Endothelial cell of umbilical vein (primary cell): ENCODE measurements at regions not wholly inside any gene's neighbourhood (a gene's known extent, or its start where the extent isn't known, plus 50 kb on each side); places are given as distances from the start of the nearest gene placed in this dataset.

Experiments used
- BruUV-seq: library from RNA; stranded (reverse); fragments of 400-500 nt; replicated peaks from 2 replicates; lab custom pipeline; 2021; lab: Mats Ljungman, UMichigan
- CTCF ChIA-PET: fragments of 300-600, 350-600 bp; sonication (Branson Sonifier 250); formaldehyde crosslinking; loops from one replicate; lab custom pipeline; 2021; ENCODE audit warnings: antibody characterized with exemption, inconsistent platforms; lab: Charles Lee
- POLR2A ChIA-PET: fragments of 300-600, 350-600 bp; sonication (Branson Sonifier 250); formaldehyde crosslinking; loops from one replicate; lab custom pipeline; 2021; ENCODE audit warnings: antibody characterized with exemption, inconsistent platforms; lab: Charles Lee
- DNase-seq: peaks from one replicate; pipeline ENCODE4 v3.0.0-alpha.2; 2011; ENCODE audit warnings: low read depth, low spot score
- FAIRE-seq: peaks from 2 replicates; lab custom pipeline; 2011; peaks lifted over from hg19 to GRCh38; lab: Jason Lieb, UNC
- H2AFZ ChIP-seq: 2 replicates; pipeline ENCODE4 v1.6.0; 2012; ENCODE audit warnings: low read depth, low read length, control low read depth, inconsistent platforms
- H3K27ac ChIP-seq: 2 replicates; pipeline ENCODE4 v1.5.1; 2011; ENCODE audit warnings: low read depth, mild to moderate bottlenecking, control low read depth, low read length, moderate library complexity; ENCODE audit not compliant: insufficient read depth
- H3K27me3 ChIP-seq, 2 experiments: 2 replicates each; pipeline versions ENCODE4 v1.6.0 to v1.6.1; 2011; ENCODE audit warnings: low read length in 2 of 2, mixed read lengths in 1 of 2; ENCODE audit not compliant: control insufficient read depth in 2 of 2, insufficient read depth in 2 of 2
- H3K36me3 ChIP-seq, 2 experiments: 2 replicates in 1 of 2; 3 replicates in 1 of 2; pipeline ENCODE4 v1.5.1; 2011; ENCODE audit warnings: low read length in 2 of 2, mild to moderate bottlenecking in 1 of 2, moderate library complexity in 1 of 2; ENCODE audit not compliant: control insufficient read depth in 2 of 2, insufficient read depth in 2 of 2; ENCODE audit errors: extremely low read depth in 1 of 2
- H3K4me1 ChIP-seq: 3 replicates; pipeline ENCODE4 v1.5.1; 2011; ENCODE audit warnings: mild to moderate bottlenecking, low read length; ENCODE audit not compliant: control insufficient read depth, insufficient read depth; ENCODE audit errors: extremely low read depth
- H3K4me2 ChIP-seq: 2 replicates; pipeline ENCODE4 v1.6.1; 2011; ENCODE audit warnings: low read length, control low read depth, mixed read lengths; ENCODE audit not compliant: insufficient read depth
- H3K4me3 ChIP-seq, 3 experiments: fragments of 200-600 bp in 1 of 3; sonication (generic), shearing (Covaris generic) in 1 of 3; replicated peaks in 1 of 3; 2 replicates each; pipeline ENCODE4 v1.5.1; 2011 to 2016; ENCODE audit warnings: control low read depth in 3 of 3, low read length in 3 of 3, mild to moderate bottlenecking in 2 of 3, inconsistent platforms in 1 of 3, low read depth in 1 of 3, moderate library complexity in 1 of 3; ENCODE audit not compliant: insufficient read depth in 1 of 3
- H3K79me2 ChIP-seq: 2 replicates; pipeline ENCODE4 v1.6.0; 2012; ENCODE audit warnings: low read length, inconsistent platforms; ENCODE audit not compliant: control insufficient read depth, insufficient read depth
- H3K9ac ChIP-seq: replicated peaks from 2 replicates; pipeline ENCODE3; 2011; ENCODE audit warnings: low read length, control low read depth; ENCODE audit not compliant: insufficient read depth; ENCODE audit errors: extremely low read depth
- H3K9me1 ChIP-seq: replicated peaks from 3 replicates; pipeline ENCODE4 v1.6.0; 2011; ENCODE audit warnings: mild to moderate bottlenecking, low read length; ENCODE audit not compliant: control insufficient read depth, insufficient read depth; ENCODE audit errors: extremely low read depth
- H3K9me3 ChIP-seq: replicated peaks from 2 replicates; pipeline ENCODE4 v1.5.1; 2012; ENCODE audit warnings: low read length, inconsistent platforms; ENCODE audit not compliant: control insufficient read depth, insufficient read depth
- H4K20me1 ChIP-seq: replicated peaks from 2 replicates; pipeline ENCODE3; 2011; ENCODE audit warnings: mild to moderate bottlenecking, low read length; ENCODE audit not compliant: control insufficient read depth, insufficient read depth; ENCODE audit errors: extremely low read depth
- CTCF ChIP-seq, 2 donors: IDR thresholded peaks; 1 replicate in 1 of 2; 2 replicates in 1 of 2; pipeline ENCODE4 v1.5.1; 2011; ENCODE audit warnings: low read length in 2 of 2, mild to moderate bottlenecking in 2 of 2, moderate library complexity in 2 of 2, control low read depth in 1 of 2, inconsistent platforms in 1 of 2, low read depth in 1 of 2; ENCODE audit not compliant: insufficient read depth in 1 of 2; ENCODE audit errors: extremely low read depth in 1 of 2
- EZH2 ChIP-seq: IDR thresholded peaks from 2 replicates; pipeline ENCODE4 v1.6.1; 2012; ENCODE audit warnings: borderline replicate concordance, low read depth, mild to moderate bottlenecking, moderate library complexity, low read length, inconsistent platforms; ENCODE audit not compliant: severe bottlenecking
- FOS ChIP-seq: IDR thresholded peaks from 2 replicates; pipeline ENCODE4 v1.6.1; 2011; ENCODE audit warnings: mild to moderate bottlenecking, low read length, moderate library complexity, borderline replicate concordance; ENCODE audit not compliant: insufficient read depth
- GATA2 ChIP-seq: IDR thresholded peaks from 2 replicates; pipeline ENCODE4 v1.7.0; 2011; ENCODE audit warnings: low read depth, mild to moderate bottlenecking, moderate library complexity, mixed read lengths, low read length; ENCODE audit not compliant: insufficient read length, insufficient read depth
- JUN ChIP-seq: IDR thresholded peaks from 2 replicates; pipeline ENCODE4 v1.6.1; 2011; ENCODE audit warnings: borderline replicate concordance, low read depth; ENCODE audit not compliant: insufficient read length, insufficient read depth
- MYC ChIP-seq: IDR thresholded peaks from one replicate; pipeline ENCODE4 v1.6.1; 2011; ENCODE audit warnings: mild to moderate bottlenecking, low read depth, low read length
- POLR2A ChIP-seq: IDR thresholded peaks from 2 replicates; pipeline ENCODE4 v1.6.1; 2012; ENCODE audit warnings: low read depth, mild to moderate bottlenecking, control low read depth, low read length
- POLR2AphosphoS5 ChIP-seq: IDR thresholded peaks from 2 replicates; pipeline ENCODE4 v1.6.1; 2012; ENCODE audit warnings: low read depth, mild to moderate bottlenecking, control low read depth, low read length, moderate library complexity; ENCODE audit not compliant: insufficient read depth
- dilution Hi-C: fragments of 300-500 bp; cut with MboI; formaldehyde crosslinking; loops from one replicate; pipeline ENCODE4 v1.15.0; 2019; ENCODE audit warnings: low sequenced_read_pairs; ENCODE audit not compliant: extremely low pct_ligation_motif_present
- intact Hi-C: fragments of 100-400 bp; cut with micrococcal nuclease; formaldehyde crosslinking; loops from one replicate; pipeline ENCODE4 v1.10.0; 2022
- TF ChIP-seq, protein P1 (sequence below): IDR thresholded peaks from 2 replicates; pipeline ENCODE4 v1.6.1; 2011; ENCODE audit not compliant: insufficient read depth, insufficient read length

DNA sequence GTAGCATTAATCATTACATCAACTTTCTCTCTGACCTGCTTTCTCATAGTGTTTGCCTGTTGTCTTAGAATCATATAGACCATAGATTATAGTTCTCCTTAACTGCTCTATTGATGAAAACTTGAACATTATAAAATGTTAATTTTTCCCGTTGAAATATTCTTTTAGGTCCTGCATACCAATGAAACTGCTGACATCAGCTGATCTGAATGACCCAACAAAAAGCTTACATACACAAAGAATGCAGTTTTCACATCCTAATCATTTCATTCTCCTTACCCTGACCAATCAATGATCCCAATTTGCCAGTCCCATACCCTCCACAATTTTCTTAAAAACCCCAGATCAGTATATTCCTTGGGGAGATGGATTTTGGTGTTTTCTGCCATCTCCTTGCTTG lies 302.9 kb upstream of the MBL2 start:
- FAIRE-seq (no peak), DNase-seq (no peak)
- H3K79me2 ChIP-seq: no peaks in the 10 kb centered on the region
- TF ChIP-seq JUN: no peak
- no peak for TF ChIP-seq MYC
- TF ChIP-seq POLR2AphosphoS5: no peak
- TF ChIP-seq, protein P1, sequence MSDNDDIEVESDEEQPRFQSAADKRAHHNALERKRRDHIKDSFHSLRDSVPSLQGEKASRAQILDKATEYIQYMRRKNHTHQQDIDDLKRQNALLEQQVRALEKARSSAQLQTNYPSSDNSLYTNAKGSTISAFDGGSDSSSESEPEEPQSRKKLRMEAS: no peak
- TF ChIP-seq EZH2: no peak
- TF ChIP-seq POLR2A: no peak
- no peak for TF ChIP-seq GATA2
- TF ChIP-seq FOS: no peak
- TF ChIP-seq CTCF (IDR thresholded peaks at IDR 0.05; ENCODE audit: extremely low read depth in 1 of 2, insufficient read depth in 1 of 2, low read depth in 1 of 2, low read length in 2 of 2): no peak
- dilution Hi-C loops (no loop called here), intact Hi-C loops (no loop called here)
- H3K9me3 ChIP-seq: no peaks in the 10 kb centered on the region
- no peak overlapping the region for H3K4me2 ChIP-seq
- ChIA-PET POLR2A (no interaction called here), CTCF (interaction anchor here (1.0 kb wide), 1 partner anchor 15 kb away, joined by 3 read pairs; no protein-coding TSS in a partner anchor)
- no peak overlapping the region for H3K4me3 ChIP-seq
- BruUV-seq: no TSS peak
- H3K9me1 ChIP-seq: no peaks in the 10 kb centered on the region
- H4K20me1 ChIP-seq: no peaks in the 10 kb centered on the region
- no peak overlapping the region for H3K9ac ChIP-seq
- peaks cover 4% of the 10 kb centered on the region for H3K4me1 ChIP-seq
- H3K27ac ChIP-seq: no peak overlapping the region
- H2AFZ ChIP-seq: no peak overlapping the region
- H3K27me3 ChIP-seq: peaks cover 3 to 8% of the 10 kb centered on the region in 2 experiments
- H3K36me3 ChIP-seq: no peaks in the 10 kb centered on the region
